ENCODE measurements at regions not wholly inside any gene's neighbourhood (a gene's known extent, or its start where the extent isn't known, plus 50 kb on each side); places are given as distances from the start of the nearest gene placed in this dataset.

GRCh38 chr4:4759883-4760282 is 99.6 kb upstream of the MSX1 start:
- Histone ChIP-seq H3K27ac (no peak overlapping the region), H3K9me3 (no peaks in the 10 kb centered on the region), H3K4me1 (no peaks in the 10 kb centered on the region), H3K4me3 (no peak overlapping the region), H3K27me3 (no peaks in the 10 kb centered on the region), H3K36me3 (no peaks in the 10 kb centered on the region)
- intact Hi-C loops (cut with DNase I; ENCODE audit: low total_unique reads), result no loop called here
- DNase-seq, result no peak
- no peak for TF ChIP-seq CTCF (IDR thresholded peaks at IDR 0.05)

GRCh38 chr4:4759232-4759631 is 100.2 kb upstream of the MSX1 start:
- Histone ChIP-seq H3K27me3 (no peaks in the 10 kb centered on the region), H3K27ac (no peak overlapping the region), H3K4me1 (no peaks in the 10 kb centered on the region), H3K36me3 (no peaks in the 10 kb centered on the region), H3K9me3 (no peaks in the 10 kb centered on the region), H3K4me3 (no peak overlapping the region)
- intact Hi-C loops (cut with DNase I; ENCODE audit: low total_unique reads), result no loop called here
- TF ChIP-seq CTCF (IDR thresholded peaks at IDR 0.05), result no peak
- DNase-seq, result no peak

GRCh38 chr4:4758681-4759080 is 100.8 kb upstream of the MSX1 start:
- H3K9me3 ChIP-seq, result no peaks in the 10 kb centered on the region
- H3K4me3 ChIP-seq, result no peak overlapping the region
- intact Hi-C loops (cut with DNase I; ENCODE audit: low total_unique reads), result no loop called here
- no peaks in the 10 kb centered on the region for H3K4me1 ChIP-seq
- TF ChIP-seq CTCF (IDR thresholded peaks at IDR 0.05), result no peak
- DNase-seq, result no peak
- H3K27ac ChIP-seq, result no peak overlapping the region
- no peaks in the 10 kb centered on the region for H3K36me3 ChIP-seq
- H3K27me3 ChIP-seq, result peaks cover 0 to 4% of the 10 kb centered on the region in 2 donors

GRCh38 chr4:4755306-4755705 is 104.2 kb upstream of the MSX1 start:
- Histone ChIP-seq H3K9me3 (no peaks in the 10 kb centered on the region), H3K27me3 (peaks cover 0 to 13% of the 10 kb centered on the region in 2 donors), H3K27ac (no peak overlapping the region), H3K36me3 (no peaks in the 10 kb centered on the region), H3K4me1 (no peaks in the 10 kb centered on the region), H3K4me3 (no peak overlapping the region)
- intact Hi-C loops (cut with DNase I; ENCODE audit: low total_unique reads), result no loop called here
- no peak for TF ChIP-seq CTCF (IDR thresholded peaks at IDR 0.05)
- DNase-seq, result no peak

- intact Hi-C loops (cut with DNase I; ENCODE audit: low total_unique reads), result no loop called here
- Histone ChIP-seq H3K36me3 (no peaks in the 10 kb centered on the region), H3K27me3 (peaks cover 0 to 13% of the 10 kb centered on the region in 2 donors), H3K4me1 (no peaks in the 10 kb centered on the region), H3K9me3 (no peaks in the 10 kb centered on the region), H3K27ac (no peak overlapping the region), H3K4me3 (no peak overlapping the region)
- DNase-seq, result no peak
- no peak for TF ChIP-seq CTCF (IDR thresholded peaks at IDR 0.05)
These were observed 104.8 kb upstream of the MSX1 start for GRCh38 chr4:4754641-4755040.

- no peak overlapping the region for H3K4me3 ChIP-seq
- intact Hi-C loops (cut with DNase I; ENCODE audit: low total_unique reads), result no loop called here
These were observed 105.8 kb upstream of the MSX1 start for GRCh38 chr4:4753643-4754042.

More at GRCh38 chr4:4753643-4754042, 105.8 kb upstream of the MSX1 start:
- Histone ChIP-seq H3K4me1 (no peaks in the 10 kb centered on the region), H3K27me3 (peaks cover 0 to 13% of the 10 kb centered on the region in 2 donors), H3K9me3 (no peaks in the 10 kb centered on the region), H3K27ac (no peak overlapping the region), H3K36me3 (no peaks in the 10 kb centered on the region)
- no peak for DNase-seq
- no peak for TF ChIP-seq CTCF (IDR thresholded peaks at IDR 0.05)
